ENCODE measurements at regions not wholly inside any gene's neighbourhood (a gene's known extent, or its start where the extent isn't known, plus 50 kb on each side); places are given as distances from the start of the nearest gene placed in this dataset.

DNA sequence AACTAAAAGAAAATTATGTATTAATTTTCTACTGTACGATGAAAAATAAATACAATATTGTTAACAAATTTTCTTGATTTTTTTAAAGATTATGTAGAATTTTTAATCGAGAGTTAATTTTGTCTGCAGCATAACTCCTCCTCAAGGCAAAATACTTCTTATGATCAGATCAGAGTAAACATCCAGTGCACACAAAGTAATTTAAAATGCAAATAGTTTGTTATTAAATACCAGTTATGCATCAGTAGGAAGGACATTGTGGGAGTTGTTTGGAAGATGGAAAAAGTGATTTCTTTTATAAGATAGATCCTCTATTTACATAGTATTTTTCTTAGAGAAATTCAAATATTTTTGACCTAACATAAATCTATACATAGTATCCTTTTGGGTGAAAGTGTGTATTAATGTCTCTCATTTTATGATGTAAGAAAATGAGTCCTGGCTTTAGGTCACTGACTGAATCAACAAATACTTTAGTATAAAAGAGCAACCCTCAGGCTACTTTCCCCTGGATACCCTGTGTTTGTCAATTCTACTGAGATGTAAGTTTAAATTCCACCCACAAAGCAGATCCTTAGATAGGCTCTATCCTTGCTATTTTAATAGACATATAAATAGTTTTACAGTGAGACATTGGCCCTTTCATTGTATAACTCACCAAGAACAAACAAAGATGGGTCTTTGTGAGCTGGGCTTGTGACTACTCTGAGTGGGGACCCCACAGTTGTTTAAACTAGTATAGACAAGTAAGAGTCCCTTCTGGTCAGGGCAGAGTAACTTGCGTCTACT is 1133.7 kb downstream of the GATA3 start:
- DNase-seq (ENCODE audit: low read depth, low spot score), result no peak

DNA sequence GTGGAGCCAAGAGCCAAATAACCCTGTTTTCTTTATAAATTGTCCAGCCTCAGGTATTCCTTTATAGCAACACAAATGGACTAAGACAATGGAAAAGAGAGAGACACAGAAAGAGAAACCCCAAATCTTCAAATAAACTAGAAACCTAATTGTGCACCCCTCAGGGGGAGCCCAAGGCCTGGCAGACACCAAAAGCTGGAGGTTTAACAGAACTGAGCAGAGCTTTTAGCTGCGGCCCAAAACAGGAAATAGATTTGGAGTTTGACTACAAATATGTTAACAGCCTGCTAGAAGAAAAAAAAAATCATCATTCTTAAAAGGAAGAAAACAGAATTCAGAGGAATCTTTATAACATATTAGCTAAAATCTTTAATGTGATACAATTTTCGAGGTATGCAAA is 1135.0 kb downstream of the GATA3 start:
- no peak for DNase-seq (ENCODE audit: low read depth, low spot score)

- no peak for DNase-seq (ENCODE audit: low read depth, low spot score)
These were observed 1138.6 kb downstream of the GATA3 start for GRCh38 chr10:9193120-9193519.

GRCh38 chr10:9195385-9195784 is 1140.9 kb downstream of the GATA3 start:
- no peak for DNase-seq (ENCODE audit: low read depth, low spot score)

GRCh38 chr10:9198611-9199010 is 1144.1 kb downstream of the GATA3 start:
- DNase-seq (ENCODE audit: low read depth, low spot score), result peak; percentile 55

DNA sequence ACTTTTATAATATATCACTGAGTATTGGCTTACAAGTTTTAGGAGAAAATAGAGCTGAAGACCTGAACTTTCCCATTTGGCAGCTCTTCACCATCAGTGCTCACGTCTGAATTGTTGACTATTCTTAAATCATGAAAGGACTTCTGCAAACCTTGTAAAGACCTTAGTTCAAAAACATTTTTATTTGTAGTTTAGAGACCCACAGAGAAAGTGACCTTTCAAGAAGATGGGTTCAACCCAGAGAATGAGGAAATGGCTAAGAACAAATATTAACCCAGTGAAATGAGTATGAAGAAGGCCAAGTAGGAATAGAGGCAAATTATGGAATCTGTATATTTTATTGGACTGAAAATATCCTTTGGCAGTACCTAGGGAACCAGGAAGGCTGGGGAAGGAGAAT is 1151.1 kb downstream of the GATA3 start:
- DNase-seq (ENCODE audit: low read depth, low spot score), result no peak

DNA sequence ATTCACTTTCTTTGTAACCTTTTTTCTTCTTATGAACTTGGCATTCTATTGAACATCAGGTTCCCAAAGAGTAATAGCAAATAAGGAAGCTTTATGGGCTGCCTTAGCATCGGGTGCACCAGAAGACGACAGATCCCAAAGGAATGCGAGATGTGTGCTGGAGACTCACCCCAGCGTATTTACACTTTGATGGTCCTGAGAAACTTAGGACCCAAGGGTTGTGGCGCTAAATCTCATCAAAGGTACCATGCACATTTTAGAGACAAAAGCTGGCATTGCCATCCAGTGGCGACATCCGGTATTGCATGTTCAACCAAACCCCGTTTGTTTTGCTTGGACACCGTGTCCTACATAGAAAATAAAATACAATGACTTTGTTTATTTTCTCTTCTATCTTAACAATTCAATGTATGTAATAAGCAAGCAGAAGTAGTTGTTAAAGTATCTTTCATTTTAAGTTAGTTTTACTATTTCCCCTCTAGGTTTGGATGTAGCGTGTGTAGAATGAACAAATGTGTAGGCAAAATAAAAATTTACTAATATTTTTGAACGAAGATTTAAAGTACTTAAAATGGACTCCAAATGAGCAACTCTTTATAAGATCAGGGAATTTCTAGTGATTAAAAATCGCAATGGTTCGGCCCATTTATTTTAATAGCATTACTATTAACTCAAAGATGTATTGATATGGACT is 1154.8 kb downstream of the GATA3 start:
- peak; percentile 78 for DNase-seq (ENCODE audit: low read depth, low spot score)

DNA sequence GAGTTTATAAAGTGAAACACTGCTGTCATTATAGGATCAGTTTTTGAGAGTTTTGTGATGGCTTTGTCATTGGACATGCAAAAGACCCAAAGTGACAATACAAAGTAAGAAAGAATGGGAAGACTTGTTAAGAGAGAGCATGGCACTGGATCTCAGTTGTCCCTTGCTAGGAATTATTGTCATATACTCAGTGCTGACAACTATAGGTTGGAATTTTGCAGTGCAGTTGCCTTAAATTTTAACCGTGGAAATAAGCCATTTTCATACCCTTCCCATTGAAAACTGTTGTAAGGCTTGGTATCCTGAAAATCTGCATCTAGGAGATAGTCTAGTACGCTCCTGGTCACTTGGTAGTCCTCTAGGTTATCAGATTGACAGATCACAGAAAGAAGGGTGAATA is 1156.7 kb downstream of the GATA3 start:
- DNase-seq (ENCODE audit: low read depth, low spot score), result peak; percentile 11

- DNase-seq (ENCODE audit: low read depth, low spot score), result no peak
These were observed 1160.1 kb downstream of the GATA3 start for GRCh38 chr10:9214618-9215017.

- no peak for DNase-seq (ENCODE audit: low read depth, low spot score)
These were observed 1160.6 kb downstream of the GATA3 start for GRCh38 chr10:9215121-9215520.

DNA sequence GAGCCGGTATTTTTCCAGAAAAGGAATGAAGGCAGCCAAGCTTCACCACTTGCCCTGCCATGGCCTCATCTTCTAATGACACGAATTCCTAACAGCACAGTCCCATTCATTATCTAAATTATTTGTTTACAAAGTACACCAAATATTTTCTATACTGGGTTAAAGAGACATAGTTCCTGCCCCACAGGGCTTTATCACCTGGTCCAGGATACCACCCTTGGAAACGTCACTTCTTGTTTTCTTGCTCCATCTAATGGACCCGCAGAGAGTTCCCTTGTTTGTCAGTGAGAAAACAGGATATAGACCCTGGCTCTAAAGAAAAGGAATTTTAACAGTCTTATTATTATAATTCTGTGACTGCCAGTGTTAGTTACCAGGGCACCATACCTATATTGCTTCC is 1165.4 kb downstream of the GATA3 start:
- DNase-seq (ENCODE audit: low read depth, low spot score), result no peak

DNA sequence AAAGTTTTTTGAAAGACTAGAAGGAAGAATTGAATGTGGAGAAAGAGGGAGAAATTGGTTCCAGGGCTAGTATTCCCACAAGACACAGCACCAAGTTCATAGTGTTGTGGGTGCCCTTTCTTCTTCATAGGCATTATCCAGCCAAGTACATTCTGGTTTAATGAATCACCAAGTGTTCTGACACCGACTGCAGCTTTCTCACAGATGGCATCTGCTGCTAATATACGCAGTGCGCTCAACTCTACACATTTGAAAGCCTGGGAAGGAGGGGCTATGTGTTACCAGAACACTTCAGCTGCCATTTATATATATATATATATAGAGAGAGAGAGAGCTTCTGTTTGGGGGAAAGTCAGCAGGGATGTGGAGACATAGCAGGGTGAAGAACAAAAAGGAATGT is 1168.4 kb downstream of the GATA3 start:
- DNase-seq (ENCODE audit: low read depth, low spot score), result peak; percentile 52

DNA sequence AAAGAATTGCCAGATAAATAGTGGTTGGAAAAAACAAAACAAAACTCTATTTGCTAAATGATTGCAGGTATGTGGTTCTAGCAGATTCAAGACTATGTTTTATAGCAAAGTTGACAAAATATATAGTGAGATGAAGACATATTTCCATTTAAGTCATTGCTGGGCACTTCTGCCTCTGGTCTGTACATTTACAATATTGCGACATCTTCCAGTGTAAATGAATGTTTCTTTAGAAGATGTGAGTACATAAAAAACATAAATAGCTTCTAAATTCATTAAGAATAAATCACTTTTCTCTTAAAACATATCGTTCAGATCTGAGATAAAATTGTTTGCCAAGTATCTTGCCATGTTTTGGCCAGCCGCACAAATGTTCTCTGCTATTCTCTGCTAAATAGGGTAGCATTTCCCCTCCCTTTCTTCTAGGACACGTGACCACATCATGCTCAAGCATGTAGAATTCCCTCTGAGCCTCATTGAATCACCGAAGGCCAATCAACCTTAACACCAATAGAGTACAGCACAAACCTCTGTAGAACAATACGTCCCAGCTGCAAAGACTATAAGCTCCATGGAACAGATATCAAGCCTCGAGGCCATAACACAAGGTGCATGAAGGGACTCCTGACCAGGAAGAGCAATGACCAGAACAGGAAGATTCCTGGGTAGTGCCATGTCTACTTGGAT is 1173.3 kb downstream of the GATA3 start:
- DNase-seq (ENCODE audit: low read depth, low spot score), result no peak

GRCh38 chr10:9228771-9229170 is 1174.3 kb downstream of the GATA3 start:
- DNase-seq (ENCODE audit: low read depth, low spot score), result peak; percentile 17

DNA sequence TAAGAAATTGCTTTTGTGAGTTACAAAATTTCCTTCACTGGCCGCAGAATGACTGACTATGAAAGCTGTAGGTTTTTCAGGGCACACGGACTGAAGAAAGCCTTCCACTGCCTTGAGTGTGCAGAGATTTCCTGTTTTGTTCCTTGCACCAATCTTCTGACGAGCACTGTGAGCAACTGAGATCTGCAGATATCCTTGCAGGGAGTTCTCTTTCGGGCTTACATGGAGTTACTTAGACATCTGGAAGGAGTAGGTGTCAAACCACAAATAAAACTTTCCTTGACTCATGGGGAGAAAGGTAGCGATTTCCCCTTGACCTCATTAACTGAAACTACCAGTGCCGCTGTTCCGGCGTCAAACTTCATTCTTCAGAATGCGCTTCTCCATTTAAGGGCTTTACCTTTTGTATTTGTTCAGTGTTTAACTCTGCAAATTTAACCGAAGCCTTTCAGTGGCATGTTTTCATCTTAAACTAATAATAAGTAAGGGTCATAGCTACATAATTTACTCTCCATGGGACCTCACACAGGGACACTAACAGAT is 1175.3 kb downstream of the GATA3 start:
- DNase-seq (ENCODE audit: low read depth, low spot score), result no peak

DNA sequence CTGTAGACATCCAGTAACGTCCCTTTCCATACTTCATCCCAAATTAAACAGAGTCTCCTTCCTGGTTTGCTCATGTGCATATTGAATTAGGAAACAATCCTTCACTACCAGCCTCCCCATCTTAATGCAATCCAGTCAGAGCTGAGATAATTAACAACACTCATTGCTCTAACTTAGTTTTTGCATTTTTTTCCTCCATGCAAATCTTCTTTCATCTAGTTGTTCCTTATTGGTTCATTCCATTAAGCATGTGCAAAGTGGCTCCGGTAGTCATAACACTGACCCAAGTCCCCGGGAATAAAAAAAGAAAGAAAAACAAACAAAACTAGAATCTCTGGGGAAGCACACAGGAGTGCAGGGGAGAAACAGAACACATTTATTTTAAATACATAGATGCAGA is 1176.1 kb downstream of the GATA3 start:
- no peak for DNase-seq (ENCODE audit: low read depth, low spot score)

DNA sequence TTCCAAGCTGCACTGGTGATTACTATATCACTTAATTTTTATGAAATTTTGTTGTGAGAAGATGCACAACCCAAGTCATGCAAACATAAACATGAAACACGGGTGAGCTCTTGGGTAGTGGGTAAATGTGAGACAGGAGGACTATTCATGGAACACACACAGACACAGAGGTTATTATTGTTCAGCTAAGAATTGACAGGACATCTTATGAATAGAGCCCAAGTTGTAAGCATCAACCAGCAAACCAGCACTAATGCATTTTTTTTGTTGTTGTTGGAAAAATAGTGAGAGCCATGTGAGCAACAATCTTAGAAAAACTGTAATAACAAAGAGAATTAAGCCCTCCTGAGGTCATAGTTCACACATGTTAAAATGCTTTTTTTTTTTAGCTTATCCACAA is 1179.7 kb downstream of the GATA3 start:
- DNase-seq (ENCODE audit: low read depth, low spot score), result no peak

DNA sequence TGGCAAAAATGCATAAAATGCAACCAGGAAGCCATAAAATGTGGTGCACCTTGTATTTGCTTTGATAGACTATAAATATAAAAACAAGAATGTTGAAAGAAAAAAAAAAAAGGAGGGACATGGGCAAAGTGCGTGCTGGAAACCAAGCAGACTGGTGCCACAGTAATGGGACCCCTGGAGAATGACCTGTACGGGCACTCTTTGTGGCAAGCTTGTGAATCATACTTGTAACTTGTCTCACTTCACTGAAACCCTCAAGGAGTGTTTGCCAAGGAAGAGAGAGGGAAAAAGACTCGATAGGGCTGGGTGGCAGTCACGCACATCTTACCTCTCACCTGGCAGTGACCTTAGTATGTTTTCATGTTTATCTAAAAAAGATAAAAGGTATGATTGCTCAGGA is 1183.6 kb downstream of the GATA3 start:
- DNase-seq (ENCODE audit: low read depth, low spot score), result no peak

- no peak for DNase-seq (ENCODE audit: low read depth, low spot score)
These were observed 1184.8 kb downstream of the GATA3 start for GRCh38 chr10:9239298-9239697.

DNA sequence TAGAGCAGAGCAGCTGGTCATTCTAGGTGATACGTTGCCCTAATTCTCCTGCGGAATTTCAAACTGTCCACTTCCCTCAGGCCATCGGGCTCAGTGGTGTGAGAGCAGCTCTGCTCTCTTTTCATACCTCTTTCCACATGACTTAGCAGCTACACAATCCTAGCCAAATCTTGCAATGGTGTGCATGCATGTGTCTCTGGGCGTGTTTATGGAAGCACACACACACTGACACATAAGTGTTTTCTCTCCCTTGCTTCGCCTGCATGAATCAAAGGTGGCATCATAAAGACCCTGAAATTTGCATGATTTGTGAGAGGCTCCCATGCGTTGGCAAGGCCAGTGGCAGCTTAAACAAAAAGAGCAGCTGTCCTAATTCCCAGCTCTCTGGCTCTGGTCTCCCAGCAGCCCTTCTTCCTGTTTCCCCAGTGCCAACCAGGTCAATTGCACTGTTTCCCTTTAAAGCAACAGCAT is 1189.5 kb downstream of the GATA3 start:
- peak; percentile 29 for DNase-seq (ENCODE audit: low read depth, low spot score)

- no peak for DNase-seq (ENCODE audit: low read depth, low spot score)
These were observed 1190.4 kb downstream of the GATA3 start for GRCh38 chr10:9244864-9245263.

DNA sequence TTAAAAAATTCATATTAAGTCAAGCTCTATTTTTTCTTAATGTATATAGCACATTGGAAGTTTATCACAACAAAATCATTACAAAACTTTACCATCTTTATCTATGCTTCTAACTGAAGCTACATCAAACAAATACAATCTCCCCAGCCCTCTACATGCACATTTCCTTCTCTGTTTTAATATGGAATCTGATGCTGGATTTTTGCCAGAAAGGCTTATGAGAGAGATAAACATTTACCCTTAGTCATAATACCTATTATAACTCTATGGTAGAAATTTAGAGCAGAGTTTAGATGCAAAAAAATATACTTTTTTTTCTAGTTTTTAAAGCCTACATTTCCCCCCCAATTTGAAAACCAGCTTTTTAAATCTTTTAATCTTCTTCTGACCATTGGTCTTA is 1198.6 kb downstream of the GATA3 start:
- no peak for DNase-seq (ENCODE audit: low read depth, low spot score)
